ENCODE measurements at regions not wholly inside any gene's neighbourhood (a gene's known extent, or its start where the extent isn't known, plus 50 kb on each side); places are given as distances from the start of the nearest gene placed in this dataset.

DNA sequence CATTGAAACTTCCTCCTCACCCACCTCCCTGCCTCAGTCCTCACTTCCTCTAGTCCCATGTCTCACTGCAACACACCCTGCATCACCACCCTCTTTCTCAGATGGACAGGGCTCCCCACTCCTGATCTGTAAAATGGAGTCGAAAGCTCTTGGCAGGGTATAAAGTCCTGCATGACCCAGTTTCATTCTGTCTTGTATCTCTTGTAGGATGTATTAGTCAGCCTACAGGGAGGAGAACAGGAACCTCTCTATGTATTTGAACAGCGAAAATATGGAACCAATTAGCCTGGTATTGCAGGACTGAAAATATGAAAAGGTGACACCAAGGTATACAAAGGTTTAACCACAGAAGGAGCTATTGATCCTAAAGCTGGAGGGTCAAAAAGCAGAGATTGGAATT lies 156.9 kb upstream of the SNX19 start:
- no peak overlapping the region for H3K56ac ChIP-seq (ENCODE audit: insufficient read length, low read depth, low read length)
- no peak overlapping the region for H2BK120ac ChIP-seq (ENCODE audit: low read depth, low read length, poor library complexity, severe bottlenecking)
- no peak overlapping the region for H2BK20ac ChIP-seq (ENCODE audit: low read depth, low read length, poor library complexity, severe bottlenecking)
- H4K8ac ChIP-seq (replicated peaks; ENCODE audit: insufficient read length, low read depth, low read length) = no peak overlapping the region
- H3K4ac ChIP-seq (ENCODE audit: low read depth, low read length) = no peak overlapping the region
- no peaks in the 10 kb centered on the region for H3K9me3 Mint-ChIP-seq
- no peak overlapping the region for H2BK15ac ChIP-seq (ENCODE audit: low read depth, low read length)
- H3K27me3 Mint-ChIP-seq (ENCODE audit: low read depth) = peaks cover 7% of the 10 kb centered on the region
- H3K27me3 ChIP-seq (ENCODE audit: insufficient read depth, low read length) = no peaks in the 10 kb centered on the region
- H2BK5ac ChIP-seq (ENCODE audit: insufficient read length, low read length) = no peak overlapping the region
- H3K23me2 ChIP-seq (ENCODE audit: insufficient read length, low read depth, low read length, poor library complexity, severe bottlenecking) = no peaks in the 10 kb centered on the region
- H3K9ac ChIP-seq (ENCODE audit: extremely low read depth, insufficient read length, low read length) = no peak overlapping the region
- no peaks in the 10 kb centered on the region for H4K20me1 ChIP-seq (ENCODE audit: control insufficient read depth, insufficient read depth, insufficient read length)
- no peaks in the 10 kb centered on the region for H3K9me3 ChIP-seq (ENCODE audit: control insufficient read depth, low read depth, low read length)
- no peaks in the 10 kb centered on the region for H3K79me2 ChIP-seq (ENCODE audit: insufficient read depth, low read length)
- H3K27ac Mint-ChIP-seq = no peak overlapping the region
- no peak overlapping the region for H2AK5ac ChIP-seq (ENCODE audit: insufficient read length, low read length)
- no peak overlapping the region for H3K23ac ChIP-seq (ENCODE audit: insufficient read length, low read depth, low read length)
- no peaks in the 10 kb centered on the region for H3K79me1 ChIP-seq (ENCODE audit: insufficient read depth, low read depth, low read length, poor library complexity, severe bottlenecking)
- no peak for DNase-seq
- no peaks in the 10 kb centered on the region for H3K36me3 Mint-ChIP-seq (ENCODE audit: insufficient read depth in 1 of 3, low read depth in 3 of 3)
- H2AFZ ChIP-seq (ENCODE audit: low read length) = no peak overlapping the region
- H3K4me3 Mint-ChIP-seq = no peak overlapping the region
- no peak overlapping the region for H4K91ac ChIP-seq (ENCODE audit: insufficient read length, low read depth, low read length)
- H2BK12ac ChIP-seq (ENCODE audit: insufficient read length, low read depth, low read length) = no peak overlapping the region
- no peak overlapping the region for H3K27ac ChIP-seq (ENCODE audit: insufficient read length, low read depth, low read length)
- no peak overlapping the region for H3K18ac ChIP-seq (ENCODE audit: insufficient read length, low read depth, low read length)
- no peak overlapping the region for H3K4me2 ChIP-seq (ENCODE audit: insufficient read depth, insufficient read length, low read length)
- no peak overlapping the region for H3K14ac ChIP-seq (ENCODE audit: insufficient read depth, low read length)
- WGBS (ENCODE audit: extremely low coverage, insufficient read length, low lambda C conversion rate) = no CpG with 5 or more reads among the region's 2 CpGs
- H3K4me1 Mint-ChIP-seq = no peaks in the 10 kb centered on the region
- H3K4me1 ChIP-seq (ENCODE audit: insufficient read depth, low read length) = no peaks in the 10 kb centered on the region
- H3T11ph ChIP-seq (ENCODE audit: low read length) = no peak overlapping the region
- no peak overlapping the region for H4K5ac ChIP-seq (ENCODE audit: insufficient read length, low read depth, low read length)
- TF ChIP-seq, protein P1, sequence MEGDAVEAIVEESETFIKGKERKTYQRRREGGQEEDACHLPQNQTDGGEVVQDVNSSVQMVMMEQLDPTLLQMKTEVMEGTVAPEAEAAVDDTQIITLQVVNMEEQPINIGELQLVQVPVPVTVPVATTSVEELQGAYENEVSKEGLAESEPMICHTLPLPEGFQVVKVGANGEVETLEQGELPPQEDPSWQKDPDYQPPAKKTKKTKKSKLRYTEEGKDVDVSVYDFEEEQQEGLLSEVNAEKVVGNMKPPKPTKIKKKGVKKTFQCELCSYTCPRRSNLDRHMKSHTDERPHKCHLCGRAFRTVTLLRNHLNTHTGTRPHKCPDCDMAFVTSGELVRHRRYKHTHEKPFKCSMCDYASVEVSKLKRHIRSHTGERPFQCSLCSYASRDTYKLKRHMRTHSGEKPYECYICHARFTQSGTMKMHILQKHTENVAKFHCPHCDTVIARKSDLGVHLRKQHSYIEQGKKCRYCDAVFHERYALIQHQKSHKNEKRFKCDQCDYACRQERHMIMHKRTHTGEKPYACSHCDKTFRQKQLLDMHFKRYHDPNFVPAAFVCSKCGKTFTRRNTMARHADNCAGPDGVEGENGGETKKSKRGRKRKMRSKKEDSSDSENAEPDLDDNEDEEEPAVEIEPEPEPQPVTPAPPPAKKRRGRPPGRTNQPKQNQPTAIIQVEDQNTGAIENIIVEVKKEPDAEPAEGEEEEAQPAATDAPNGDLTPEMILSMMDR (conservative IDR thresholded peaks at IDR 0.05) = no peak

All from H9 (cell line).